NB4 (cell line): ENCODE measurements at regions not wholly inside any gene's neighbourhood (a gene's known extent, or its start where the extent isn't known, plus 50 kb on each side); places are given as distances from the start of the nearest gene placed in this dataset.
"Not testable (repeated sequence)": the region's sequence is repeated elsewhere in the genome, so short reads cannot be mapped to it uniquely, and the experiment has no call there.

Experiments used
- DNase-seq: peaks from one replicate; pipeline ENCODE4 v3.0.0; 2010; ENCODE audit warnings: low read depth
- H3K4me3 ChIP-seq: one replicate; pipeline ENCODE4 v1.5.1; 2011; ENCODE audit warnings: mild to moderate bottlenecking, low read depth, low read length, moderate library complexity
- CTCF ChIP-seq: IDR thresholded peaks from one replicate; pipeline ENCODE4 v1.5.1; 2012; ENCODE audit warnings: low read depth, low read length
- MAX ChIP-seq: IDR thresholded peaks from 2 replicates; pipeline ENCODE4 v1.6.1; 2011; ENCODE audit warnings: low read depth, low read length
- MYC ChIP-seq: IDR thresholded peaks from 2 replicates; pipeline ENCODE4 v1.6.1; 2011; ENCODE audit warnings: low read depth, low read length
- POLR2A ChIP-seq: IDR thresholded peaks from 2 replicates; pipeline ENCODE4 v1.6.1; 2011; ENCODE audit warnings: mild to moderate bottlenecking; ENCODE audit not compliant: insufficient read length; ENCODE audit errors: extremely low read depth

- H3K4me3 ChIP-seq = no peak overlapping the region
- TF ChIP-seq MYC (no peak), MAX (no peak), CTCF (no peak), POLR2A (no peak)
- no peak for DNase-seq
Observed at GRCh38 chr14:40025101-40025500, 592.9 kb upstream of the FBXO33 start.

GRCh38 chr14:40010961-40011360 lies 578.7 kb upstream of the FBXO33 start:
- H3K4me3 ChIP-seq = no peak overlapping the region
- no peak for TF ChIP-seq MYC
- TF ChIP-seq POLR2A = no peak
- TF ChIP-seq MAX = no peak
- no peak for TF ChIP-seq CTCF
- DNase-seq = no peak

- DNase-seq = no peak
- no peak overlapping the region for H3K4me3 ChIP-seq
- no peak for TF ChIP-seq POLR2A
- no peak for TF ChIP-seq MAX
- no peak for TF ChIP-seq MYC
- no peak for TF ChIP-seq CTCF
Observed at GRCh38 chr14:40009771-40010170, 577.5 kb upstream of the FBXO33 start.

- DNase-seq, H3K4me3 ChIP-seq: not testable (repeated sequence)
Observed at GRCh38 chr14:40008345-40008744, 576.1 kb upstream of the FBXO33 start.

GRCh38 chr14:40004871-40005500 lies 572.8 kb upstream of the FBXO33 start:
- DNase-seq = no peak
- TF ChIP-seq POLR2A = no peak
- TF ChIP-seq MAX = no peak
- no peak for TF ChIP-seq CTCF
- TF ChIP-seq MYC = no peak
- no peak overlapping the region for H3K4me3 ChIP-seq

GRCh38 chr14:40003773-40004172 lies 571.5 kb upstream of the FBXO33 start:
- no peak overlapping the region for H3K4me3 ChIP-seq
- DNase-seq = no peak
- no peak for TF ChIP-seq CTCF
- TF ChIP-seq POLR2A = no peak
- no peak for TF ChIP-seq MAX
- TF ChIP-seq MYC = no peak
